Neural cell (in vitro differentiated cells): ENCODE measurements at regions not wholly inside any gene's neighbourhood (a gene's known extent, or its start where the extent isn't known, plus 50 kb on each side); places are given as distances from the start of the nearest gene placed in this dataset.

Experiments used
- H2AFZ ChIP-seq: fragments of 200-600, 300-800 bp; sonication (generic), shearing (Covaris generic); 2 replicates; pipeline ENCODE4 v1.6.0; 2014; ENCODE audit warnings: low read depth, mild to moderate bottlenecking, antibody characterized with exemption, low read length, moderate library complexity
- H3F3A ChIP-seq: fragments of 200-600 bp; shearing (Covaris generic); 2 replicates; pipeline ENCODE4 v1.6.1; 2016; ENCODE audit warnings: mild to moderate bottlenecking, moderate library complexity, mixed read lengths, antibody characterized with exemption, low read length; ENCODE audit not compliant: insufficient read depth, poor library complexity, severe bottlenecking
- H3K27ac ChIP-seq: fragments of 200-600, 300-800 bp; sonication (generic), shearing (Covaris generic); 2 replicates; pipeline ENCODE4 v1.5.1; 2014; ENCODE audit warnings: mild to moderate bottlenecking, low read length, moderate library complexity
- H3K27me3 ChIP-seq: fragments of 300-800, 200-600 bp; sonication (generic), shearing (Covaris generic); 2 replicates; pipeline ENCODE4 v1.6.0; 2014; ENCODE audit warnings: mild to moderate bottlenecking, low read depth, low read length, moderate library complexity; ENCODE audit not compliant: insufficient read depth
- H3K36me3 ChIP-seq: fragments of 300-800, 200-600 bp; sonication (generic), shearing (Covaris generic); 2 replicates; pipeline ENCODE4 v1.5.1; 2014; ENCODE audit warnings: mild to moderate bottlenecking, antibody characterized with exemption, low read length, moderate library complexity; ENCODE audit not compliant: insufficient read depth
- H3K4me2 ChIP-seq: fragments of 300-800, 200-600 bp; sonication (generic), shearing (Covaris generic); 2 replicates; pipeline ENCODE4 v1.6.0; 2014; ENCODE audit warnings: mild to moderate bottlenecking, low read length
- H3K4me3 ChIP-seq: fragments of 300-800, 200-600 bp; sonication (generic), shearing (Covaris generic); 2 replicates; pipeline ENCODE4 v1.5.1; 2014; ENCODE audit warnings: mild to moderate bottlenecking, low read length, moderate library complexity
- H3K79me2 ChIP-seq: fragments of 200-600 bp; shearing (Covaris generic); replicated peaks from 2 replicates; pipeline ENCODE4 v1.6.0; 2014; ENCODE audit warnings: mild to moderate bottlenecking, low read length, moderate library complexity; ENCODE audit not compliant: insufficient read depth
- H3K9ac ChIP-seq: fragments of 300-800, 200-600 bp; sonication (generic), shearing (Covaris generic); 2 replicates; pipeline ENCODE4 v1.6.1; 2016; ENCODE audit warnings: mild to moderate bottlenecking, low read length, mixed read lengths
- H3K9me2 ChIP-seq: fragments of 200-600 bp; shearing (Covaris generic); 2 replicates; pipeline ENCODE4 v1.6.1; 2016; ENCODE audit warnings: mild to moderate bottlenecking, low read length, mixed read lengths; ENCODE audit not compliant: insufficient read depth
- H3K9me3 ChIP-seq: fragments of 200-600, 300-800 bp; sonication (generic), shearing (Covaris generic); 2 replicates; pipeline ENCODE4 v1.6.1; 2016; ENCODE audit warnings: mild to moderate bottlenecking, mixed run types, low read length, moderate library complexity, mixed read lengths
- H4K20me1 ChIP-seq: fragments of 200-600 bp; shearing (Covaris generic); 2 replicates; pipeline ENCODE4 v1.6.1; 2016; ENCODE audit warnings: mild to moderate bottlenecking, mixed run types; ENCODE audit not compliant: insufficient read depth
- CTCF ChIP-seq: fragments of 450-650 bp; IDR thresholded peaks from 2 replicates; pipeline ENCODE4 v1.5.1; 2014; ENCODE audit warnings: antibody characterized with exemption, mild to moderate bottlenecking, moderate library complexity; ENCODE audit not compliant: poor library complexity, severe bottlenecking
- EP300 ChIP-seq: fragments of 450-650 bp; conservative IDR thresholded peaks from 2 replicates; pipeline ENCODE4 v1.6.1; 2014; ENCODE audit warnings: antibody characterized with exemption, mild to moderate bottlenecking, moderate library complexity; ENCODE audit not compliant: poor library complexity, severe bottlenecking
- EZH2 ChIP-seq: fragments of 200-600, 300-800 bp; shearing (Covaris generic), sonication (generic); IDR thresholded peaks from 2 replicates; pipeline ENCODE4 v1.6.1; 2014; ENCODE audit warnings: antibody characterized with exemption, low read length, borderline replicate concordance, mild to moderate bottlenecking; ENCODE audit not compliant: insufficient read depth, poor library complexity, severe bottlenecking
- MXI1 ChIP-seq: fragments of 450-650 bp; conservative IDR thresholded peaks from 2 replicates; pipeline ENCODE4 v1.6.1; 2014; ENCODE audit warnings: antibody characterized with exemption, mild to moderate bottlenecking; ENCODE audit not compliant: poor library complexity, severe bottlenecking
- POLR2AphosphoS5 ChIP-seq: IDR thresholded peaks from 2 replicates; pipeline ENCODE4 v1.6.1; 2012
- RAD21 ChIP-seq: fragments of 450-650 bp; conservative IDR thresholded peaks from 2 replicates; pipeline ENCODE4 v1.6.1; 2014; ENCODE audit warnings: antibody characterized with exemption, mild to moderate bottlenecking, moderate library complexity
- REST ChIP-seq: IDR thresholded peaks from 2 replicates; pipeline ENCODE4 v1.6.1; 2012; ENCODE audit warnings: borderline replicate concordance
- SMC3 ChIP-seq: fragments of 450-650 bp; conservative IDR thresholded peaks from 2 replicates; pipeline ENCODE4 v1.6.1; 2014; ENCODE audit warnings: antibody characterized with exemption, mild to moderate bottlenecking, moderate library complexity; ENCODE audit not compliant: poor library complexity
- TAF1 ChIP-seq: IDR thresholded peaks from 2 replicates; pipeline ENCODE4 v1.6.1; 2012; ENCODE audit warnings: low read depth

GRCh38 chr1:214848101-214848500 lies 234.4 kb upstream of the KCNK2 start:
- TF ChIP-seq EZH2 (no peak), EP300 (no peak), CTCF (no peak), TAF1 (no peak), POLR2AphosphoS5 (no peak), REST (no peak), SMC3 (no peak), RAD21 (no peak), MXI1 (no peak)
- H4K20me1 ChIP-seq, result no peaks in the 10 kb centered on the region
- H3K4me3 ChIP-seq, result no peak overlapping the region
- H2AFZ ChIP-seq, result no peak overlapping the region
- H3K9ac ChIP-seq, result no peak overlapping the region
- no peak overlapping the region for H3K4me2 ChIP-seq
- no peaks in the 10 kb centered on the region for H3F3A ChIP-seq
- no peak overlapping the region for H3K27ac ChIP-seq
- no peaks in the 10 kb centered on the region for H3K36me3 ChIP-seq
- no peaks in the 10 kb centered on the region for H3K9me2 ChIP-seq
- H3K79me2 ChIP-seq, result no peaks in the 10 kb centered on the region
- no peaks in the 10 kb centered on the region for H3K9me3 ChIP-seq
- no peaks in the 10 kb centered on the region for H3K27me3 ChIP-seq

- H4K20me1 ChIP-seq, result no peaks in the 10 kb centered on the region
- TF ChIP-seq REST (no peak), EP300 (no peak), TAF1 (no peak), POLR2AphosphoS5 (no peak), SMC3 (no peak), EZH2 (no peak), MXI1 (no peak), CTCF (no peak), RAD21 (no peak)
- H3K9ac ChIP-seq, result no peak overlapping the region
- no peak overlapping the region for H2AFZ ChIP-seq
- no peaks in the 10 kb centered on the region for H3K36me3 ChIP-seq
- no peaks in the 10 kb centered on the region for H3F3A ChIP-seq
- H3K27me3 ChIP-seq, result no peaks in the 10 kb centered on the region
- no peak overlapping the region for H3K4me3 ChIP-seq
- no peaks in the 10 kb centered on the region for H3K79me2 ChIP-seq
- no peak overlapping the region for H3K4me2 ChIP-seq
- no peaks in the 10 kb centered on the region for H3K9me2 ChIP-seq
- no peaks in the 10 kb centered on the region for H3K9me3 ChIP-seq
- H3K27ac ChIP-seq, result no peak overlapping the region
These were observed 232.0 kb upstream of the KCNK2 start for GRCh38 chr1:214850432-214851050.
